Breast epithelium (tissue), 3 donors: ENCODE measurements at regions not wholly inside any gene's neighbourhood (a gene's known extent, or its start where the extent isn't known, plus 50 kb on each side); places are given as distances from the start of the nearest gene placed in this dataset.

Source experiments
- CTCF ChIP-seq, 3 donors: fragments of 450-650 bp; IDR thresholded peaks; one replicate each; pipeline ENCODE4 v1.5.1; 2016 to 2017; ENCODE audit warnings: antibody characterized with exemption in 3 of 3, mild to moderate bottlenecking in 3 of 3, moderate library complexity in 3 of 3
- POLR2A ChIP-seq: fragments of 450-650 bp; IDR thresholded peaks from one replicate; pipeline ENCODE4 v1.6.1; 2016; ENCODE audit warnings: antibody characterized with exemption, mild to moderate bottlenecking, moderate library complexity

- TF ChIP-seq CTCF (IDR thresholded peaks at IDR 0.05) (no peak), POLR2A (no peak)
Observed at GRCh38 chr11:80584661-80585060, 1143.8 kb upstream of the TENM4 start.
